Gastrocnemius medialis (tissue), 4 donors: ENCODE measurements at regions not wholly inside any gene's neighbourhood (a gene's known extent, or its start where the extent isn't known, plus 50 kb on each side); places are given as distances from the start of the nearest gene placed in this dataset.
"Not testable (repeated sequence)": the region's sequence is repeated elsewhere in the genome, so short reads cannot be mapped to it uniquely, and the experiment has no call there.

ENCODE experiments used
- ATAC-seq, 2 donors: fragments of 150-250 bp; one replicate each; pipeline ENCODE4 v1.9.1; 2016
- DNase-seq, 2 donors: peaks; one replicate each; pipeline ENCODE4 v3.0.0-alpha.2; 2019
- H3K27ac ChIP-seq, 4 donors: fragments of 200-600 bp; sonication (generic); 1 replicate in 1 of 4; 2 replicates in 3 of 4; pipeline ENCODE4 v1.5.1; 2016 to 2018; ENCODE audit warnings: mild to moderate bottlenecking in 2 of 4, moderate library complexity in 1 of 4
- H3K27me3 ChIP-seq, 3 donors: fragments of 200-600 bp; sonication (generic) in 2 of 3; 1 replicate in 1 of 3; 2 replicates in 2 of 3; pipeline versions ENCODE4 v1.5.1 to v1.6.0; 2016 to 2019; ENCODE audit warnings: mild to moderate bottlenecking in 1 of 3, moderate library complexity in 1 of 3
- H3K36me3 ChIP-seq, 2 donors: fragments of 200-600 bp; sonication (generic) in 1 of 2; one replicate each; pipeline ENCODE4 v1.5.1; 2017 to 2018
- H3K4me1 ChIP-seq, 2 donors: fragments of 200-600 bp; sonication (generic) in 1 of 2; one replicate each; pipeline ENCODE4 v1.5.1; 2016 to 2017; ENCODE audit warnings: mild to moderate bottlenecking in 2 of 2
- H3K4me3 ChIP-seq, 4 donors: fragments of 200-600 bp; sonication (generic) in 3 of 4; 1 replicate in 1 of 4; 2 replicates in 3 of 4; pipeline ENCODE4 v1.5.1; 2016 to 2019; ENCODE audit warnings: mild to moderate bottlenecking in 2 of 4
- H3K9me3 ChIP-seq, 3 donors: fragments of 200-600 bp; sonication (generic) in 2 of 3; 1 replicate in 1 of 3; 2 replicates in 2 of 3; pipeline ENCODE4 v1.5.1; 2016 to 2019
- POLR2A ChIP-seq, 2 donors: fragments of 450-650 bp; IDR thresholded peaks; one replicate each; pipeline ENCODE4 v1.6.1; 2017; ENCODE audit warnings: antibody characterized with exemption in 2 of 2, mild to moderate bottlenecking in 2 of 2, moderate library complexity in 2 of 2
- in situ Hi-C, 4 donors: fragments of 200-750 bp; cut with MboI; loops; one replicate each; pipeline versions ENCODE4 v1.15.0 to v1.8.0; 2017; ENCODE audit warnings: low sequenced_read_pairs in 4 of 4
- intact Hi-C: fragments of 100-400 bp; cut with DNase I; formaldehyde crosslinking; loops from one replicate; pipeline ENCODE4 v1.15.1; 2023; ENCODE audit warnings: low total_unique reads
- TF ChIP-seq, protein P1 (sequence below), 5 experiments: fragments of 450-650 bp in 3 of 5; fragments of 200-600 bp in 2 of 5; sonication (generic) in 2 of 5; IDR thresholded peaks in 4 of 5; conservative IDR thresholded peaks in 1 of 5; 1 replicate in 4 of 5; 2 replicates in 1 of 5; pipeline ENCODE4 v1.5.1; 2016 to 2019; ENCODE audit warnings: antibody characterized with exemption in 5 of 5, mild to moderate bottlenecking in 3 of 5, moderate library complexity in 3 of 5

DNA sequence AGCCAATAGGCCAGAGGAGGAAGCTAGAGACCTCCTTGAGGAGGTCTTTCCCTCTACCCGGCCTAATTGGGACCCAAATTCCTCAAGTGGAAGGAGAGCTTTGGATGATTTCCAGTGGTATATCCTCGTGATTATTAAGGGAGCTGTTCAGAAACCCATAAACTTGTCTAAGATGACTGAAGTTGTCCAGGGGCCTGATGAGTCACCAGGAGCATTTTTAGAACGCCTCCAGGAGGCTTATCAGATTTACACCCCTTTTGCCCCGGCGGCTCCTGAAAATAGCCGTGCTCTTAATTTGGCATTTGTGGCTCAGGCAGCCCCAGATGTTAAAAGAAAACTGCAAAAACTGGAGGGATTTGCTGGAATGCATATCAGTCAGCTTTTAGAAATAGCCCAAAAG, 198.1 kb downstream of the ZNF486 start:
- H3K4me3 ChIP-seq: no peak overlapping the region
- DNase-seq: no peak
- intact Hi-C loops: no loop called here
- no peak for ATAC-seq
- no peaks in the 10 kb centered on the region for H3K27me3 ChIP-seq
- in situ Hi-C loops: no loop called here
- no peaks in the 10 kb centered on the region for H3K9me3 ChIP-seq
- H3K4me1 ChIP-seq: no peaks in the 10 kb centered on the region
- no peaks in the 10 kb centered on the region for H3K36me3 ChIP-seq
- TF ChIP-seq POLR2A (IDR thresholded peaks at IDR 0.05): no peak
- TF ChIP-seq, protein P1, sequence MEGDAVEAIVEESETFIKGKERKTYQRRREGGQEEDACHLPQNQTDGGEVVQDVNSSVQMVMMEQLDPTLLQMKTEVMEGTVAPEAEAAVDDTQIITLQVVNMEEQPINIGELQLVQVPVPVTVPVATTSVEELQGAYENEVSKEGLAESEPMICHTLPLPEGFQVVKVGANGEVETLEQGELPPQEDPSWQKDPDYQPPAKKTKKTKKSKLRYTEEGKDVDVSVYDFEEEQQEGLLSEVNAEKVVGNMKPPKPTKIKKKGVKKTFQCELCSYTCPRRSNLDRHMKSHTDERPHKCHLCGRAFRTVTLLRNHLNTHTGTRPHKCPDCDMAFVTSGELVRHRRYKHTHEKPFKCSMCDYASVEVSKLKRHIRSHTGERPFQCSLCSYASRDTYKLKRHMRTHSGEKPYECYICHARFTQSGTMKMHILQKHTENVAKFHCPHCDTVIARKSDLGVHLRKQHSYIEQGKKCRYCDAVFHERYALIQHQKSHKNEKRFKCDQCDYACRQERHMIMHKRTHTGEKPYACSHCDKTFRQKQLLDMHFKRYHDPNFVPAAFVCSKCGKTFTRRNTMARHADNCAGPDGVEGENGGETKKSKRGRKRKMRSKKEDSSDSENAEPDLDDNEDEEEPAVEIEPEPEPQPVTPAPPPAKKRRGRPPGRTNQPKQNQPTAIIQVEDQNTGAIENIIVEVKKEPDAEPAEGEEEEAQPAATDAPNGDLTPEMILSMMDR (IDR thresholded peaks at IDR 0.05 in 4 of 5, conservative IDR thresholded peaks at IDR 0.05 in 1 of 5): no peak
- no peak overlapping the region for H3K27ac ChIP-seq

DNA sequence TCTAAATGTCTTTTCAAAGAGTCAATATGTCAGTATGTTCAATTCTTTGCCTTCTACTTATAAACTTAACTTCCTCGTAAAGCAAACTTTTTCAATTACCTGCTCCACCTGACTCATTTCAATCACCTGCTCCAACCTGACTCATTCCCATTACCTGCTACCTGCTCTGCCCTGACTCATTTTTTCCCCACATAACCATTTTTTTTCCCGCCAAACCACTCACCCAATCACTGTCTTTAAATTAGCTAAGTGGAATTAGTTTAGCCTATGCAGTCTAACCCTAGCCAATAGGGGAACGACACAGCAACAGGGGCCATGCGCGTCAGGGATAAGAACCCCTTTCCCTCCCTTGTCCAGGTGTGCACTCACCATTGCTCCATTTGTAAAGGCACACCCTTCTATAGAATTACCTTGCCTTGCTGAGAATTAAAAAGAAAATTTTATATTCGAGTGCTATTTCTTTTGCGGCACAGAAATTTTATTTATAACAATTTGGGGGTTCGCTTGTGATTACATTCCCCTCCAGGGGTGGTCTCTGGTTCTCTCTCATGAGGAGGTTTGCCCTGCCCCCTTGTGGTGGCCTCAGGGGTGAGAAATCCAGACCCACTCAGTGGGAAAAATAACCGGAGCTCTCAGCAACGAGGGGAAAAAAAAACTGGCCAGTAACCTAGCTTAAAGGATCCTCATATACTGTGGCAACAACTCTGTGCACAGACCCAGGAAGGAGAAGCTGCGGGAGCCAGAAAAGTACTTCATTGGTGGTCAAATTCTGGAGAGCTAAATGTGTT, 193.1 kb downstream of the ZNF486 start:
- H3K27ac ChIP-seq: no peak overlapping the region
- in situ Hi-C loops (no loop called here), intact Hi-C loops (no loop called here)
- no peaks in the 10 kb centered on the region for H3K9me3 ChIP-seq
- H3K4me3 ChIP-seq: no peak overlapping the region
- no peaks in the 10 kb centered on the region for H3K36me3 ChIP-seq
- H3K4me1 ChIP-seq: no peaks in the 10 kb centered on the region
- TF ChIP-seq POLR2A (IDR thresholded peaks at IDR 0.05): no peak
- TF ChIP-seq, protein P1 (IDR thresholded peaks at IDR 0.05 in 4 of 5, conservative IDR thresholded peaks at IDR 0.05 in 1 of 5): no peak
- DNase-seq (no peak), ATAC-seq (no peak)
- no peaks in the 10 kb centered on the region for H3K27me3 ChIP-seq

DNA sequence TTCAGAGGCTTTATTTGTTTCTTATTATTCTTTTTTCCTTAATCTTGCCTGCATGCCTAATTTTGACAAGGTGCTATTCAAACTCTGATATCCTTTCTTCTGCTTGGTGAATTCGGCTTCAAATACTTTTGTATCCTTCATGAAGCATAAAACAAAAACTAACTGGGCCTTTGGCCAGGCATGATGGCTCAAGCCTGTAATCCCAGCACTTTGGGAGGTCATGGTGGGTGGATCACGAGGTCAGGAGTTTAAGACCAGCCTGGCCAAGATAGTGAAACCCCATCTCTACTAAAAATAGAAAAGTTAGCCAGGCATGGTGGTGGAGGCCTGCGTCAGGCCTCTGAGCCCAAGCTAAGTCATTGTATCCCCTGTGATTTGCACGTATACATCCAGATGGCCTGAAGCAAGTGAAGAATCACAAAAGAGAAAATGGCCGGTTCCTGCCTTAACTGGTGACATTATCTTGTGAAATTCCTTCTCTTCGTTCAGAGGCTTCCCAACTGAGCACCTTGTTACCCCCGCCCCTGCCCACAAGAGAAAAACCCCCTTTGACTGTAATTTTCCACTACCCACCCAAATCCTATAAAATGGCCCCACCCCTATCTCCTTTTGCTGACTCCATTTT, 191.9 kb downstream of the ZNF486 start:
- DNase-seq, H3K27ac ChIP-seq, H3K4me1 ChIP-seq, intact Hi-C loops, H3K36me3 ChIP-seq, H3K9me3 ChIP-seq, H3K27me3 ChIP-seq, in situ Hi-C loops, H3K4me3 ChIP-seq, ATAC-seq: not testable (repeated sequence)

DNA sequence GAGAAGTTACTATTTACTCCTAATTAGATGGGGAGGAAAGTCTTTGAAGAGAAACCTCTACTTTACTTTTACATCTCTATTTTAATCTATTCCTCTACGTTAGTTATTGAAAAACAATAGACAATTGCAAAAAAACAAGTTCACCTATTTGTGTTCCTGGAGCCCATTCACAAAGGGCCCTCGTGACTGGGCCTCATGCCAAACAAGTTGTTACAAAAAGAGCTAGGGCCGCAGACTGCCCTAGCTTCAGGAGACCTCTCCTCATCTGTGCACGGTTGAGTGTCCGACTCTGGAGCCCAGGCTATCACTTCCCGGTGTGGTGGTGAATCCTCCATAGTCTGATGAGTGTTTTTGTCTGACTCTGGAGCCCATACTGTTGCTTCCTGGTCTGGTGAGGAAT, 190.9 kb downstream of the ZNF486 start:
- no peak for ATAC-seq
- Histone ChIP-seq H3K4me3 (no peak overlapping the region), H3K27ac (no peak overlapping the region), H3K36me3 (no peaks in the 10 kb centered on the region), H3K9me3 (no peaks in the 10 kb centered on the region), H3K4me1 (no peaks in the 10 kb centered on the region), H3K27me3 (no peaks in the 10 kb centered on the region)
- TF ChIP-seq POLR2A (IDR thresholded peaks at IDR 0.05): no peak
- TF ChIP-seq, protein P1 (IDR thresholded peaks at IDR 0.05 in 4 of 5, conservative IDR thresholded peaks at IDR 0.05 in 1 of 5): no peak
- intact Hi-C loops (no loop called here), in situ Hi-C loops (no loop called here)
- DNase-seq: no peak

DNA sequence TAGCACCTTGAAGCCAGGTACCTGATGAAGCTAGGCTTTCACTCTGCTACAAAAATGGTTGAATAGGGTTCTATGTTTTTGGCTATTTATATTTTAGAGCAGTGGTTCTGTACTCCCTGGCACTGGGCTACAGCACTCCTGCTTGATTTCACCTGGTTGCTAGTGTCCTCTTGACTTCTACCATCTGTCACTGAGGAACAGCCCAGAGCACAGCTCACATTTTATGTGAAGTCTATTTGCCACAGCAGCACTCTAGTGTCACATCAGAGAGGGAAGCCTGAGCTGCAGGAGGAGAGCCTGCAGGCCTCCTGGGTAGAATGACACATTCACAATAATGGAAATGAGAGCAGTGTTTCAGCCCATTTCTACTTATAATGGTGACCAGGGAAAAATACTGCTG, 184.2 kb downstream of the ZNF486 start:
- no peaks in the 10 kb centered on the region for H3K9me3 ChIP-seq
- intact Hi-C loops (no loop called here), in situ Hi-C loops (no loop called here)
- H3K4me1 ChIP-seq: no peaks in the 10 kb centered on the region
- no peak overlapping the region for H3K4me3 ChIP-seq
- DNase-seq (no peak), ATAC-seq (no peak)
- no peaks in the 10 kb centered on the region for H3K27me3 ChIP-seq
- TF ChIP-seq POLR2A (IDR thresholded peaks at IDR 0.05): no peak
- TF ChIP-seq, protein P1 (IDR thresholded peaks at IDR 0.05 in 4 of 5, conservative IDR thresholded peaks at IDR 0.05 in 1 of 5): no peak
- no peak overlapping the region for H3K27ac ChIP-seq
- H3K36me3 ChIP-seq: no peaks in the 10 kb centered on the region
